ENCODE measurements at regions not wholly inside any gene's neighbourhood (a gene's known extent, or its start where the extent isn't known, plus 50 kb on each side); places are given as distances from the start of the nearest gene placed in this dataset.
A peak's percentile ranks its signal among the peaks of the same experiment; 100 is the strongest.

- TF ChIP-seq CTCF (conservative IDR thresholded peaks at IDR 0.05) (peak; percentile 39), ZFX (IDR thresholded peaks at IDR 0.05) (no peak)
Measured at GRCh38 chr16:35559911-35560636, 2100.7 kb downstream of the TP53TG3F start.

All from C4-2B (cell line).